A549 (cell line): ENCODE measurements at regions not wholly inside any gene's neighbourhood (a gene's known extent, or its start where the extent isn't known, plus 50 kb on each side); places are given as distances from the start of the nearest gene placed in this dataset.
A peak's percentile ranks its signal among the peaks of the same experiment; 100 is the strongest.

Source experiments
- ATAC-seq, 2 experiments: fragments of 200-7000 bp in 1 of 2; fragments of >200 bp in 1 of 2; cut with Nextera tagmentation in 1 of 2; cut with Tn5 transposase in 1 of 2; 3 replicates each; pipeline versions ENCODE4 v1.8.0 to v1.9.1; 2018 to 2020; ENCODE audit warnings: mild to moderate bottlenecking in 1 of 2, moderate library complexity in 1 of 2
- CTCF ChIA-PET: fragments of 300-600 bp; sonication (Branson Sonifier 250); formaldehyde crosslinking; extraction: SDS; loops from one replicate; lab custom pipeline; 2021; ENCODE audit warnings: antibody characterized with exemption, inconsistent platforms; lab: Yijun Ruan, JAX
- POLR2A ChIA-PET: fragments of 350-600 bp; formaldehyde crosslinking; extraction: SDS; loops from one replicate; lab custom pipeline; 2021; ENCODE audit warnings: antibody characterized with exemption, inconsistent platforms; lab: Yijun Ruan, JAX
- DNase-seq, 2 experiments: peaks; one replicate each; pipeline versions ENCODE4 v3.0.0 to v3.0.0-alpha.2; 2011 to 2016; ENCODE audit warnings: low read depth in 1 of 2, low spot score in 1 of 2
- FAIRE-seq: peaks from 2 replicates; lab custom pipeline; 2011; peaks lifted over from hg19 to GRCh38; lab: Jason Lieb, UNC
- H3K27ac ChIP-seq, 2 experiments: fragments of >200 bp; sonication (Bioruptor Twin); formaldehyde crosslinking; 3 replicates each; pipeline ENCODE4 v1.5.1; 2016 to 2017
- H3K4me1 ChIP-seq: fragments of >200 bp; sonication (Bioruptor Twin); formaldehyde crosslinking; 3 replicates; pipeline ENCODE4 v1.6.1; 2016
- H3K4me2 ChIP-seq: fragments of >200 bp; sonication (Bioruptor Twin); formaldehyde crosslinking; 3 replicates; pipeline ENCODE4 v1.6.1; 2016
- H3K4me3 ChIP-seq: fragments of >200 bp; sonication (Bioruptor Twin); formaldehyde crosslinking; 3 replicates; pipeline ENCODE4 v1.5.1; 2016
- H3K9me3 ChIP-seq: fragments of >200 bp; sonication (Bioruptor Twin); formaldehyde crosslinking; 3 replicates; pipeline ENCODE4 v1.6.1; 2016
- BCL3 ChIP-seq: fragments of >200 bp; sonication (Bioruptor Twin); formaldehyde crosslinking; IDR thresholded peaks from 3 replicates; pipeline ENCODE4 v1.6.1; 2016
- CBX2 ChIP-seq: fragments of 200-600 bp; sonication (generic); IDR thresholded peaks from 2 replicates; pipeline ENCODE4 v1.6.1; 2016; ENCODE audit warnings: low read depth, mild to moderate bottlenecking, borderline replicate concordance
- CBX8 ChIP-seq: fragments of 200-600 bp; sonication (generic); IDR thresholded peaks from 2 replicates; pipeline ENCODE4 v1.6.1; 2016
- CTCF ChIP-seq: fragments of >200 bp; sonication (Bioruptor Twin); formaldehyde crosslinking; IDR thresholded peaks from 3 replicates; pipeline ENCODE4 v1.5.1; 2016
- E2F6 ChIP-seq: IDR thresholded peaks from 2 replicates; pipeline ENCODE4 v1.6.1; 2012; ENCODE audit warnings: low read depth, borderline replicate concordance
- EHF ChIP-seq: fragments of 250-450 bp; sonication (Bioruptor Pico); IDR thresholded peaks from 2 replicates; pipeline ENCODE4 v1.5.0; 2020; ENCODE audit warnings: mild to moderate bottlenecking
- ELK1 ChIP-seq: fragments of 150-350 bp; IDR thresholded peaks from 2 replicates; pipeline ENCODE4 v1.6.1; 2014; ENCODE audit warnings: low read depth, mild to moderate bottlenecking, low read length
- EP300 ChIP-seq, 2 experiments: fragments of >200 bp; sonication (Bioruptor Twin); formaldehyde crosslinking; IDR thresholded peaks; 2 replicates in 1 of 2; 3 replicates in 1 of 2; pipeline ENCODE4 v1.6.1; 2016 to 2017
- ESRRA ChIP-seq: fragments of 150-350 bp; IDR thresholded peaks from 2 replicates; pipeline ENCODE4 v1.6.1; 2014; ENCODE audit warnings: mild to moderate bottlenecking, low read length, borderline replicate concordance
- FOXS1 ChIP-seq: fragments of 250-450 bp; sonication (Bioruptor Pico); IDR thresholded peaks from 2 replicates; pipeline ENCODE4 v1.5.0; 2020; ENCODE audit warnings: mild to moderate bottlenecking, moderate library complexity
- HES2 ChIP-seq: fragments of >200 bp; sonication (Bioruptor Twin); formaldehyde crosslinking; IDR thresholded peaks from 2 replicates; pipeline ENCODE4 v1.6.1; 2016
- HEYL ChIP-seq: fragments of 250-450 bp; sonication (Bioruptor Pico); IDR thresholded peaks from 2 replicates; pipeline ENCODE4 v1.8.0; 2021; ENCODE audit warnings: mild to moderate bottlenecking, moderate library complexity
- HMGXB4 ChIP-seq: fragments of 250-450 bp; sonication (Bioruptor Pico); IDR thresholded peaks from 2 replicates; pipeline ENCODE4 v1.5.0; 2021; ENCODE audit warnings: mild to moderate bottlenecking, moderate library complexity, borderline replicate concordance
- HOXA7 ChIP-seq: fragments of 250-450 bp; sonication (Bioruptor Pico); IDR thresholded peaks from 2 replicates; pipeline ENCODE4 v1.5.0; 2020; ENCODE audit warnings: mild to moderate bottlenecking, moderate library complexity
- KDM5A ChIP-seq: fragments of 200-600 bp; sonication (generic); IDR thresholded peaks from 2 replicates; pipeline ENCODE4 v1.6.1; 2016; ENCODE audit warnings: antibody characterized with exemption, mild to moderate bottlenecking
- MAFK ChIP-seq: fragments of 450-650 bp; IDR thresholded peaks from 2 replicates; pipeline ENCODE4 v1.6.1; 2014; ENCODE audit not compliant: partially characterized antibody
- NPAS2 ChIP-seq: fragments of 250-450 bp; sonication (Bioruptor Pico); IDR thresholded peaks from 2 replicates; pipeline ENCODE4 v1.8.0; 2022; ENCODE audit warnings: mild to moderate bottlenecking, moderate library complexity, borderline replicate concordance
- NR3C1 ChIP-seq: fragments of >200 bp; sonication (Bioruptor Twin); formaldehyde crosslinking; IDR thresholded peaks from 3 replicates; pipeline ENCODE4 v1.6.1; 2017
- POLR2AphosphoS2 ChIP-seq: conservative IDR thresholded peaks from 2 replicates; pipeline ENCODE4 v1.6.1; 2012; ENCODE audit warnings: low read length, improper control_type of control experiment, inconsistent platforms
- RAD21 ChIP-seq, 2 experiments: fragments of >200 bp in 1 of 2; sonication (Bioruptor Twin) in 1 of 2; formaldehyde crosslinking in 1 of 2; IDR thresholded peaks in 1 of 2; conservative IDR thresholded peaks in 1 of 2; 2 replicates in 1 of 2; 3 replicates in 1 of 2; pipeline ENCODE4 v1.6.1; 2012 to 2018; ENCODE audit warnings: inconsistent platforms in 1 of 2
- RCOR1 ChIP-seq: fragments of 150-350 bp; IDR thresholded peaks from 2 replicates; pipeline ENCODE4 v1.6.1; 2014; ENCODE audit warnings: antibody characterized with exemption, low read length, low read depth
- RFX5 ChIP-seq: fragments of 450-650 bp; IDR thresholded peaks from 2 replicates; pipeline ENCODE4 v1.7.1; 2014; ENCODE audit warnings: antibody characterized with exemption, mild to moderate bottlenecking, moderate library complexity
- RNF2 ChIP-seq: fragments of 200-600 bp; sonication (generic); IDR thresholded peaks from 2 replicates; pipeline ENCODE4 v1.6.1; 2016; ENCODE audit warnings: low read depth, mild to moderate bottlenecking, antibody characterized with exemption, moderate library complexity, borderline replicate concordance
- ZC3H11A ChIP-seq: fragments of 450-650 bp; IDR thresholded peaks from 2 replicates; pipeline ENCODE4 v1.6.1; 2014; ENCODE audit warnings: antibody characterized with exemption, mild to moderate bottlenecking
- ZNF302 ChIP-seq: fragments of 250-450 bp; sonication (Bioruptor Pico); IDR thresholded peaks from 2 replicates; pipeline ENCODE4 v1.9.0; 2021; ENCODE audit warnings: inconsistent platforms, mild to moderate bottlenecking, moderate library complexity
- WGBS: methylation state at CpG from one replicate; pipeline ENCODE4 v1.1.6; 2017; ENCODE audit errors: missing lambda C conversion rate; 5-methylcytosine and 5-hydroxymethylcytosine counted together

- no peak for ATAC-seq
- no peak for FAIRE-seq
- DNase-seq, result no peak
- Histone ChIP-seq H3K27ac (no peak overlapping the region), H3K4me2 (no peak overlapping the region), H3K4me1 (no peaks in the 10 kb centered on the region), H3K4me3 (no peak overlapping the region), H3K9me3 (no peaks in the 10 kb centered on the region)
- POLR2A ChIA-PET, result no interaction called here
- WGBS, result 2% methylated on average over 8 of the region's 9 CpGs
- TF ChIP-seq CBX8 (no peak), HEYL (CRISPR knock-in tag) (no peak), EP300 (IDR thresholded peaks at IDR 0.05) (no peak), ZNF302 (CRISPR knock-in tag) (no peak), POLR2AphosphoS2 (no peak), ESRRA (no peak), FOXS1 (no peak), E2F6 (no peak), ELK1 (no peak), MAFK (no peak), KDM5A (no peak), HMGXB4 (no peak), ZC3H11A (no peak), BCL3 (no peak), EHF (no peak), RFX5 (no peak)
- CTCF ChIA-PET, result interaction anchor here (1.2 kb wide), 1 partner anchor 17 kb away, joined by 3 read pairs; no protein-coding TSS in a partner anchor
Measured at GRCh38 chr22:49027368-49027670, 800.4 kb downstream of the BRD1 start.

GRCh38 chr22:49026494-49027367 lies 800.9 kb downstream of the BRD1 start:
- ChIA-PET POLR2A (no interaction called here), CTCF (interaction anchor here (1.2 to 1.3 kb wide), 2 partner anchors 17 to 606 kb away, joined by 3 read pairs; no protein-coding TSS in a partner anchor)
- peak; percentile 56 to 84; a peak in 3 of 6 replicates for ATAC-seq
- peak; percentile 6 to 12 for DNase-seq
- Histone ChIP-seq H3K9me3 (no peaks in the 10 kb centered on the region), H3K27ac (no peak overlapping the region), H3K4me3 (no peak overlapping the region), H3K4me2 (no peak overlapping the region), H3K4me1 (no peaks in the 10 kb centered on the region)
- no peak for FAIRE-seq
- TF ChIP-seq CBX2, result no peak
- TF ChIP-seq NPAS2 (CRISPR knock-in tag), result no peak
- no peak for TF ChIP-seq ZC3H11A
- TF ChIP-seq HOXA7 (CRISPR knock-in tag), result no peak
- no peak for TF ChIP-seq NR3C1
- no peak for TF ChIP-seq RNF2
- 0 out of 3 replicates have a peak, but pooled peaks have one; percentile 10 for TF ChIP-seq CTCF
- no peak for TF ChIP-seq HEYL (CRISPR knock-in tag)
- peak; percentile 34 to 37; a peak in 4 of 5 replicates for TF ChIP-seq RAD21 (conservative IDR thresholded peaks at IDR 0.05 in 1 of 2, IDR thresholded peaks at IDR 0.05 in 1 of 2)
- TF ChIP-seq KDM5A, result no peak
- no peak for TF ChIP-seq HES2
- no peak for TF ChIP-seq RCOR1
- 3% methylated on average over 6 of the region's 12 CpGs for WGBS
